IMR-90 (cell line): ENCODE measurements at regions not wholly inside any gene's neighbourhood (a gene's known extent, or its start where the extent isn't known, plus 50 kb on each side); places are given as distances from the start of the nearest gene placed in this dataset.

Experiments
- CEBPB ChIP-seq: IDR thresholded peaks from 2 replicates; pipeline ENCODE4 v1.6.1; 2012; ENCODE audit warnings: low read depth, low read length, improper control_type of control experiment
- CTCF ChIP-seq: conservative IDR thresholded peaks from 2 replicates; pipeline ENCODE4 v1.5.1; 2012; ENCODE audit warnings: mild to moderate bottlenecking, low read depth, low read length, improper control_type of control experiment
- ELK1 ChIP-seq: fragments of 150-350 bp; IDR thresholded peaks from 2 replicates; pipeline ENCODE4 v1.6.1; 2016; ENCODE audit warnings: low read depth, mild to moderate bottlenecking, low read length, moderate library complexity, borderline replicate concordance
- POLR2A ChIP-seq: IDR thresholded peaks from 2 replicates; pipeline ENCODE4 v1.6.1; 2012; ENCODE audit warnings: mild to moderate bottlenecking, low read depth, low read length
- RAD21 ChIP-seq: IDR thresholded peaks from 2 replicates; pipeline ENCODE4 v1.6.1; 2012; ENCODE audit warnings: low read length, improper control_type of control experiment
- RFX5 ChIP-seq: IDR thresholded peaks from 2 replicates; pipeline ENCODE4 v1.8.0; 2012; ENCODE audit warnings: low read depth, mild to moderate bottlenecking, low read length, moderate library complexity
- SMC3 ChIP-seq: fragments of 150-350 bp; IDR thresholded peaks from 2 replicates; pipeline ENCODE4 v1.6.1; 2016; ENCODE audit warnings: low read depth, mild to moderate bottlenecking, antibody characterized with exemption, low read length, moderate library complexity
- USF2 ChIP-seq: fragments of 150-350 bp; IDR thresholded peaks from 2 replicates; pipeline ENCODE4 v1.6.1; 2017; ENCODE audit warnings: mild to moderate bottlenecking, antibody characterized with exemption, low read length, low read depth

- no peak for TF ChIP-seq POLR2A
- no peak for TF ChIP-seq CTCF
- no peak for TF ChIP-seq CEBPB
- no peak for TF ChIP-seq ELK1
- TF ChIP-seq USF2 = no peak
- no peak for TF ChIP-seq SMC3
- TF ChIP-seq RAD21 = no peak
- TF ChIP-seq RFX5 = no peak
Observed at GRCh38 chr2:167834707-167835106, 412.7 kb downstream of the STK39 start.
